Erythroblast (primary cell): ENCODE measurements at regions not wholly inside any gene's neighbourhood (a gene's known extent, or its start where the extent isn't known, plus 50 kb on each side); places are given as distances from the start of the nearest gene placed in this dataset.

Experiments
- GATA1 ChIP-seq: IDR thresholded peaks from 2 replicates; pipeline ENCODE4 v1.6.1; 2011; ENCODE audit warnings: low read depth, mild to moderate bottlenecking, control low read depth, low read length, moderate library complexity
- POLR2A ChIP-seq: IDR thresholded peaks from 2 replicates; pipeline ENCODE4 v1.6.1; 2011; ENCODE audit warnings: mild to moderate bottlenecking, low read length

DNA sequence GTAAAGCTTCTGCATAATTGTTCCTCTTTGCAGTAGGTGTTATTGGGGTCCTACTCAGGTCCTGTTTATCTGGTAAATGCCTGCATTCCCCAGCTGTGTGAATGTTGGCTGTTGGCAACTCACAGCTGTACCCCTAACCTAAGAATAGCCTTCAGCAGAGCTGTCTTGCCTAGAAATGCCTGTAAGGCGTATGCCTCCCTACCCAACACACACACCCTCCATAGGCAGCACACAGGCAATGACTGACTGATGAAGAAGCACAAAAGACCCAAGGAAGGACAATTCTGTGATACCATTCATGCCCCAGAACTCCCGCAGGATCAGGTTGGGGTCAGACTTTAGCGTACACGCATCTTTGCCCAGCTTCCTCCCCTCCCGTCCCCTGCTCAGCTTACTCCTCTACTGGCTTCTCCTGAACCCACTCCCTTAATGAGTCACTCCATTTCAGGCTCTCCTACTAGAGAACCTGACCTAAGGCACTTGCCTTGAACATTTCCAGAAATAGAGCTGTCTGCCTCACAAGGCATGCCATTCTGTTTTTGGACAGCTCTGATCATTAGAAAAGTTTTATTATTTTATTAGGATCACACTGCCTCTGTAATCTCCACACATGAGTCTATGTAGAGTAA is 99.2 kb upstream of the PIK3CG start:
- no peak for TF ChIP-seq POLR2A
- no peak for TF ChIP-seq GATA1
